Lower leg skin (tissue), 3 donors: ENCODE measurements at regions not wholly inside any gene's neighbourhood (a gene's known extent, or its start where the extent isn't known, plus 50 kb on each side); places are given as distances from the start of the nearest gene placed in this dataset.

ENCODE experiments used
- CTCF ChIP-seq, 3 donors: fragments of 450-650 bp; IDR thresholded peaks; one replicate each; pipeline ENCODE4 v1.5.1; 2016; ENCODE audit warnings: antibody characterized with exemption in 3 of 3, mild to moderate bottlenecking in 3 of 3, moderate library complexity in 2 of 3
- POLR2A ChIP-seq, 2 donors: fragments of 450-650 bp; IDR thresholded peaks; one replicate each; pipeline ENCODE4 v1.6.1; 2016 to 2017; ENCODE audit warnings: antibody characterized with exemption in 2 of 2, mild to moderate bottlenecking in 1 of 2, moderate library complexity in 1 of 2

DNA sequence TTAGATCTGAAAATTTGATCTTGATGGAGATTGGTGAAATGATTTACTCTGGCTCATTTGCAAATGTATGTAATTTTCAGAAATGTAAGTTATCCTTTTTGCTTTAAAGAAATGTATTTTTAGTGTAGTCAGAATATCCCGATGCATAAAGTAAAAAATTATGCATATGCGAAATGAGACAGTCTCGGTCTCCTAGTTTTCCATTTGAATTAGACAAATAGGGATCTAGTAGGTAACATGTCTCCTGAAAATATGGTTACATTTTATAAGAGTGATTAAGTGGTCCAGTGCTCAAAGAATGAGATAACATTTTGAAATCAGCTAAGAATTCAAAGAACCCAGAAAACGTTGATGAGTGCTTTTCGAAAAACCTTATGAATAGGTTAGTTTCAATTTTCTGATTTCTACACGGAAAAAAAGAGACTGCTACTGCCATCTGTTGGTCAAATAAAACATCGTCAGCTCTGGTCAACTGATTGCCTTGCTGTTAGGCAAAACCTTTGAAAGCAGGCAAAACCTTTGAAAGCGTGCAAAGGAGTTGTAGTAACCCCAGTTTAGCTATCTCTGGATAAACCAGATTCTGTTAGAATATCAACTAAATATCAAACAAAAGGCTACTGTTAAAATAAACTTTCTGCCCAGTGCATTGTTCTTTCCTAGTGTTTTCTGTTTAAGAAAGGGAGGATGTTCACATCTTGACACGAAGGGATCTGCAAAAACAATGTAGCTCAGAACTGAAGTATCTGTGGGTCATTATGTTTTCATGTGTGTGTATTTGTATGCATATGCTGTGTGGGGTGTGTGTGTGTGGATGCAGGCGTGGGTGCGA is 59.3 kb upstream of the CHMP2B start:
- TF ChIP-seq POLR2A (IDR thresholded peaks at IDR 0.05), result no peak
- TF ChIP-seq CTCF (IDR thresholded peaks at IDR 0.05), result no peak
